ENCODE measurements at regions not wholly inside any gene's neighbourhood (a gene's known extent, or its start where the extent isn't known, plus 50 kb on each side); places are given as distances from the start of the nearest gene placed in this dataset.
"Not testable (repeated sequence)": the region's sequence is repeated elsewhere in the genome, so short reads cannot be mapped to it uniquely, and the experiment has no call there.

GRCh38 chr7:6882321-6882721 lies 56.2 kb upstream of the CCZ1B start:
- not testable (repeated sequence) for FAIRE-seq

DNA sequence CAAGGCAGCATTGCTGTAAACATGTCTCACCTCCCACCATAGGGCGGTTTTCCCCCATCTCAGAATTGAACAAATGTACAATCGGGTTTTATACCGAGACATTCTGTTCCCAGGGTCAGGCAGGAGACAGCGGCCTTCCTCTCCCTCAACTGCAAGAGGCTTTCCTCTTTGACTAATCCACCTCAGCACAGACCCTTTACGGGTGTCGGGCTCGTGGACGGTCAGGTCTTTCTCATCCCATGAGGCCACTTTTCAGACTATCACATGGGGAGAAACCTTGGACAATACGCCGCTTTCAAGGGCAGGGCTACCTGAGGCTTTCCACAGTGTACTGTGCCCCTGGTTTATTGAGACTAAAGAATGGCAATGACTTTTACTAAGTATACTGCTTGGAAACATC lies 57.7 kb upstream of the CCZ1B start:
- not testable (repeated sequence) for FAIRE-seq

- no peak for FAIRE-seq
Observed at GRCh38 chr7:6886198-6886597, 60.1 kb upstream of the CCZ1B start.

DNA sequence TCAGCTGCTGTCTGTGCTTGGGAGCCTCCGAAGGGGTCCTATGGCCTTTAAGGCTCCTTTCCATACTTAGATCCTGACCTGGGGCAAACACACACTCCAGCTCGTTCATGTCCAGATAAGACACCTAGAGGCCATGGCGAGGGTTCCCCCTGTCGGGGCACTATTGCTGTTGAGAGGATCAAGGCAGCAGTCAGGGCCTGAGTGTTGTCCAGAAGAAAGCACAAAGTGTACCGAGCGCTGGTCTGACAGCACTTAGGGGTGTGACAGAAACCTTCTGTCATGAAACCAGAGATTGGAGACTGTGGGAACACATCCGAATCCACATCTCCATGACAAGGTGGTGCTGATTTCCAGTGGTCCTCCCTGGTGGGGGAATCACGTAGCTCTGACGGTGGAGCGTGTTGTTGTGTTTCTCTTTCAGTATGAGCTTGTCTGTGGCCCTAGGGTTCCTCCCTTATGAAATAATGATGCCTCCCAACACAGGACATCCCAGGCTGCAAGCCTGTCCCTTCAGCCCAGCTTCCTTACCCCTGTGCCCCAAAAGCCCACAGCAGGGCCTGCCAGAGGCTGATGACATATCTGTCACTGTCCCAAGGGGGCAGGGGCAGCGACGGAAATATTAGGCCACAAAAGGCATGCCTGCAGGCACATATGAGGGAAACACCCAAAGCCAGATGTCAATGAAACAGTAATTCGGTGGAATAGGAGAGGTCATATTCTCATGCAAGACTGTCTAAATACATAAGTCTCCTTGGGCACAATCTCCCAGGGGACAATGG lies 62.4 kb upstream of the CCZ1B start:
- not testable (repeated sequence) for FAIRE-seq

DNA sequence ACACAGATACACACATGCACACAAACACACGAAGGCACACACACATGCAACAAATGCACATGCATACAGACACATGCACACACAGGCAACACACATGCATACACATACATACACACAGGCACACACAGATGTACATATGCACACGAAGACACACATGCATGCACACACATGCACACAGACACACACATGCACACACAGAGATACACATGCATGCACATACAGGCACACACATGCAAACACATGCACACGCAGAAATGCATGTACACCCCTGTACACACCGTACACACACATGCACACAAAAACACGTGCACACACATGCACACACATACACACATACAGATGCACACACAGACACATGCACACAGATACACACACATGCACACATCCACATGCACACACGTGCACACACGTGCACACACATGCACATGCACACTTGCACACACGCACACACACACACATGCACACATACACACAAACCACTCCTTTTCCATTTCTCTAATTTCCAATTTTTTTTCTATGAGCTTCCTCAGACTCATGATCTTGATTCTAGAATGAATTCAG lies 63.3 kb upstream of the CCZ1B start:
- FAIRE-seq: no peak

GRCh38 chr7:6902097-6902518 lies 76.0 kb upstream of the CCZ1B start:
- not testable (repeated sequence) for FAIRE-seq

- not testable (repeated sequence) for FAIRE-seq
Observed at GRCh38 chr7:6903289-6903688, 77.2 kb upstream of the CCZ1B start.

- FAIRE-seq: not testable (repeated sequence)
Observed at GRCh38 chr7:6903792-6904191, 77.7 kb upstream of the CCZ1B start.

GRCh38 chr7:6917258-6917657 lies 91.2 kb upstream of the CCZ1B start:
- FAIRE-seq: no peak

DNA sequence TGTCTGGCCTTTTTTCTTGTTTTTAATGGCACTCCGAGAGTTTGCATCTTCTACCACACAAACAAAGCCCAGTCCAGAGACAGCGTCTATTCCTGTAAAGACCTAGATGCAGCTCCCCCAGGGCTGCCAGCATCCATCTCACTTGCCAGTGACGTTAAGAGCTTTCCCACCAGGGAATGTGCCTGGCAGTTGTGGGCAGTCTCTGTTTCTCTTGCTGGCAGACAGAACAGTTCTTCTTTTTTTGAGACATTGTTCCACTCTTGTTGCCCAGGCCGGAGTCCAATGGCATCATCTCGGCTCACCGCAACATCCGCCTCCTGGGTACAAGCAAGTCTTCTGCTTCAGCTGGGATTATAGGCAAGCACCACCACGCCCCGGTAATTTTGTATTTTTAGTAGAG lies 93.1 kb upstream of the CCZ1B start:
- not testable (repeated sequence) for FAIRE-seq

- not testable (repeated sequence) for FAIRE-seq
Observed at GRCh38 chr7:6924523-6924922, 98.4 kb upstream of the CCZ1B start.

- FAIRE-seq: not testable (repeated sequence)
Observed at GRCh38 chr7:6926193-6927174, 100.4 kb upstream of the CCZ1B start.

- FAIRE-seq: not testable (repeated sequence)
Observed at GRCh38 chr7:6927643-6928042, 101.6 kb upstream of the CCZ1B start.

- not testable (repeated sequence) for FAIRE-seq
Observed at GRCh38 chr7:6929588-6929987, 103.5 kb upstream of the CCZ1B start.

- FAIRE-seq: not testable (repeated sequence)
Observed at GRCh38 chr7:6930081-6930635, 104.1 kb upstream of the CCZ1B start.

GRCh38 chr7:6930787-6931186 lies 104.7 kb upstream of the CCZ1B start:
- FAIRE-seq: not testable (repeated sequence)

DNA sequence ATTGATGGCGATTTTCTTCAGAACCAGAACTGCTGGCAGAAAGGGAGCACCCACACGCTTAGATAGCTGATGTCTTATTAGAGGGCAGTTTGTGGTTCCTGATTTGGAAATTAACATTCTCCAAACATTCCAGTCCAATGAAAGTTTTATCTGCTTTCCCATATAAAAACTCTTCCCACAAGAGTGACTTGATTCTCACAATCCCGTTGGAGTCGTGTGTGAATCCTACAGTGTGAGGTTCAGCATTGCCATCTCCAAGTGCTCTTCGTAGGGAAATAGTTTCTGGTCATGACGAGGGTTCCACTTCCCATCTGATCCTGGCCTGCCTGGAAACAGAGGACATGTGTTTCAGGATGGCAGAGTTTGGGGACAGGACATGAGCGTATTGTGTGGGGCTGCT lies 105.4 kb upstream of the CCZ1B start:
- not testable (repeated sequence) for FAIRE-seq

DNA sequence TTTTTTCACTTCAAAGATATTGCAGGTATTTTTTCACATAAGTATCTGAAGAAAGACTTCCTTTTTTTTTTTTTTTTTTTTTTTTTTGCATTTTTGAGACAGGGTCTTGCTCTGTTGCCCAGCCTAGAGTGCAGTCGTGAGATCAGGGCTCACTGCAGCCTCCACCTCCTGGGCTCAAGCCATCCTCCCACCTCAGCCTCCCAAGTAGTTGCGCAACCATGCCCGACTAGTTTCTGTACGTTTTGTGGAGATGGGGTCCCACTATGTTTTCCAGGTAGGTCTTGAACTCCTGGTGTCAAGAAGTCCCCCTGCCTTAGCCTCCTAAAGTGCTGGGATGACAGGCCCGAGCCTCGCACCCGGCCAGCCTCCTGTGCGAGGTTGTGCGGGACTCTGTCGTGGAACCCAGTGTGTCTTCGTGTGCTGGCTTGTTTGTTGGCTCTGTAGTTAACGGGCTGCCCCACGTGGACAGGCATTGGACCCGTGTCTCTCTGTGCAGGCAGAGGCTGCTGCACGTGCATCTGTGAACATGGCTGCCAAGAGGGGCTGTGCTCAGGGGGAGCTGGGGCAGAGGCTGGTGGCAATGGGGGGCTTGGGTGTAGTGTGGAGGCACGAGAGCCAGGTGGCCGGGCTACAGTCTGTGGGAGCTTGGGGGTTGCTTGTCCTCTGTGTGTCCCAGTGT lies 108.0 kb upstream of the CCZ1B start:
- not testable (repeated sequence) for FAIRE-seq

- no peak for FAIRE-seq
Observed at GRCh38 chr7:6934981-6935380, 108.9 kb upstream of the CCZ1B start.

DNA sequence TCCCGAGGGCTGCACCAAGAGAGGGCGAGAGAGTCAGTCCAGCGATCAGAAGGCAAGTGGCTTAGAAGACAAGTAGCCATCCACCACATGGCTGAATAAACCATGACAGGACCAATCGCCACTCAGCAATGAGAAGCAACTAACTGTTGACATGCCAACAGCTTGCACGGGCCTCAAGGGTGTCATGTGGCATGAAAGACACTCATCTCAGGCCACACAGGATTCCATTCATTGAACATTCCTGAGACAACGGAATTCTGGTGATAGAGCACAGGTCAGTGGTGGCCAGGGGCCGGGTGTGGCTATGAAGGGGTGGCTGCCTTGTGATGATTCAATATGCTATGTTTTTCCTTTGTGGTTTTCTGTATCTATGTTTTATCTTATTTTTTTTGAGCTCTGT lies 110.6 kb upstream of the CCZ1B start:
- FAIRE-seq: not testable (repeated sequence)

- not testable (repeated sequence) for FAIRE-seq
Observed at GRCh38 chr7:6937746-6938145, 111.7 kb upstream of the CCZ1B start.

DNA sequence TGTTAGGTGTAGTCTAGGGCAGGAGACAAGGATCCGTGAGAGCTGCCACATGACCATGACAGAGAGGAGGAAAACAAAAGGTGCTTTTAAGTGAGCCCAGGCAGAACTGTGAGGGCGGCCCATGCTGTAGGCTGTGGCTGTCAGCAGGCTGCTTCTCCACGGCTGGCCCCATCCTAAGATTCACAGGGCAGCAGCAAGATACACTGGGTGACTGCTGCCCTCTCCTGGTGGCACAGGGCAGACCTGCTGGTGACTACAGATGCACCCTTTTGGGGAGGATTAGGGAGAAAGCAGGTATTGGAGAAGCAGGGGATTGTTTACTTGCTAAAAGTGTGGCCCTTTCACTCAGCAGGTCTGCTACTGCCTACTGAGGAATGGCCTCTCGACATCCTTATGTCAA lies 112.2 kb upstream of the CCZ1B start:
- not testable (repeated sequence) for FAIRE-seq
